GM10266 (cell line): ENCODE measurements at regions not wholly inside any gene's neighbourhood (a gene's known extent, or its start where the extent isn't known, plus 50 kb on each side); places are given as distances from the start of the nearest gene placed in this dataset.
"Not testable (repeated sequence)": the region's sequence is repeated elsewhere in the genome, so short reads cannot be mapped to it uniquely, and the experiment has no call there.

Source experiments
- DNase-seq: peaks from one replicate; pipeline ENCODE4 v3.0.0; 2012; ENCODE audit errors: extremely low spot score
- TF ChIP-seq, protein P1 (sequence below): IDR thresholded peaks from 2 replicates; pipeline ENCODE4 v1.5.1; 2012; ENCODE audit warnings: mild to moderate bottlenecking, low read depth; ENCODE audit not compliant: control insufficient read depth, insufficient read depth; ENCODE audit errors: missing control alignments

DNA sequence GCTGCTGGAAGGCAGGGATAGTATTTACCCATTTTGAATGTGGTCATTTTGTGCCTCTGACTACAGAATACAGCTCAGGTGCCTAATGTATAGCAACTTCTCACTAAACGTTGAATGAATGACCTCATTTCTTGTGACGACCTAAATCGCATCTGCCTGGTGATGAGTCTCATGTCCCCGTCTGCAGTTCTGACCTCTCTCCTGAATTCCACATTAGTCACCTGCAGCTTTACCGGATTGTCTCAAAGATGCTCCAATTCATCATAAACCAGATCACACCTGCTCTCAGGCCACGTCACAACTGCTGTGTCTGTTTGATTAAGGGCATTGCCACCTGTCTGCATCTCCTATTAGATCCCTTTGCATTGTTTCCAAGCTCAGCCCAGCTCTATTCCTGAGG is 133.6 kb upstream of the MYT1L start:
- TF ChIP-seq, protein P1, sequence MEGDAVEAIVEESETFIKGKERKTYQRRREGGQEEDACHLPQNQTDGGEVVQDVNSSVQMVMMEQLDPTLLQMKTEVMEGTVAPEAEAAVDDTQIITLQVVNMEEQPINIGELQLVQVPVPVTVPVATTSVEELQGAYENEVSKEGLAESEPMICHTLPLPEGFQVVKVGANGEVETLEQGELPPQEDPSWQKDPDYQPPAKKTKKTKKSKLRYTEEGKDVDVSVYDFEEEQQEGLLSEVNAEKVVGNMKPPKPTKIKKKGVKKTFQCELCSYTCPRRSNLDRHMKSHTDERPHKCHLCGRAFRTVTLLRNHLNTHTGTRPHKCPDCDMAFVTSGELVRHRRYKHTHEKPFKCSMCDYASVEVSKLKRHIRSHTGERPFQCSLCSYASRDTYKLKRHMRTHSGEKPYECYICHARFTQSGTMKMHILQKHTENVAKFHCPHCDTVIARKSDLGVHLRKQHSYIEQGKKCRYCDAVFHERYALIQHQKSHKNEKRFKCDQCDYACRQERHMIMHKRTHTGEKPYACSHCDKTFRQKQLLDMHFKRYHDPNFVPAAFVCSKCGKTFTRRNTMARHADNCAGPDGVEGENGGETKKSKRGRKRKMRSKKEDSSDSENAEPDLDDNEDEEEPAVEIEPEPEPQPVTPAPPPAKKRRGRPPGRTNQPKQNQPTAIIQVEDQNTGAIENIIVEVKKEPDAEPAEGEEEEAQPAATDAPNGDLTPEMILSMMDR: no peak
- no peak for DNase-seq

DNA sequence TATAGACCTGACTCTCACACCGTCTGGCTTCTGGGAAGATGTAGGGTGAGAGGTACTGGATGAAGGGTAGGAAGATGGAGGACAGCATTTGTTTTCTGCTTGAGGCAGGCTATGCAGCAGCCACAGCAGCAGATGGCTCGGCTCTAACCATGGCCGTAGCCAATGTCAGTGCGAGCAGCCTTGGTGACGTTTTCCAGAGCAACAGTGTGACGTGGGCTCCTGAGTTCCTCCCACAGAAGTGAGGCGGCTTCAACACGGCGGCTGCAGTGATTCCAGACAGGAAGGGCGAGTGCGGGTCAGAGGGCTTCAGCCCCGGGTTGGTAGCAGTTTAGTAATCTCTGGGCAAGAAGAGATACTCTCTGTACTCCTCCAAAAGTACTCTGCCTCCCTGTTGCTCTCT is 133.0 kb upstream of the MYT1L start:
- TF ChIP-seq, protein P1: no peak
- no peak for DNase-seq

DNA sequence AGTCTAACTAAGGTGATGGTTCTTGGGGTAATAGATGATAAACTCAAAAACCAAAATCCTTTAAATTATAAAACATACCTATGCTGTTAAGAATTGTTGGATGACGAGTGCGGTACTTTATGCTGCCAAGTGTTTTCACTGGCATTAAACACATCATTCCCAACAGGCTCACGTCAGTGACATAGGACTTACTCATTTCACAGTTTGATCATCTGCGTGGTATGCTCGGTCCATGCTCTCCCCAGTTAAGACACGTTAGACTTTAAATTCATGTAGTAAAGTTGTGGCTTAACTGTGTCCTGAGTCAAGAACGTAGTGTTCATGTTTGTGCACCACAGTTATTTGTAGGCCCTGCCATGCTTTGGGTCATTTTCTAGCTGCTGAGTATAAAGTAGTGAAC is 125.6 kb upstream of the MYT1L start:
- TF ChIP-seq, protein P1: no peak
- DNase-seq: no peak

DNA sequence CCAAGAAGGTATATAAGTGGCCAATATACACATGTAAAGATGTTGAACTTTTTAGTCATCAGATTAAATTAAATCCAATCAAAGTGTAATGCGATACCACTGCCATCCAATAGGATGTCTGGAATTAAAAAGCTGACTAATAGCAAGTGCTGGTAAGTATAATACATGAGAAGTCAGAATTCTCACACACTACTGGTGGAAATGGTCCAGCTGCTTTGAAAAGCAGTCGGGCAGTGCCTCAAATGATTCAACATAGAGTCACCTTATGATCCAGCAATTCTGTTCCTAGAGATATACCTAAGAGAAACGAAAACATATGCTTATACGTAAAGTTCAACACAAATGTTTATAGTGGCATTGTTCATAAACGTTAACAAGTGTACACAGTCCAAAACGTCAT is 124.1 kb upstream of the MYT1L start:
- TF ChIP-seq, protein P1: no peak
- DNase-seq: no peak

DNA sequence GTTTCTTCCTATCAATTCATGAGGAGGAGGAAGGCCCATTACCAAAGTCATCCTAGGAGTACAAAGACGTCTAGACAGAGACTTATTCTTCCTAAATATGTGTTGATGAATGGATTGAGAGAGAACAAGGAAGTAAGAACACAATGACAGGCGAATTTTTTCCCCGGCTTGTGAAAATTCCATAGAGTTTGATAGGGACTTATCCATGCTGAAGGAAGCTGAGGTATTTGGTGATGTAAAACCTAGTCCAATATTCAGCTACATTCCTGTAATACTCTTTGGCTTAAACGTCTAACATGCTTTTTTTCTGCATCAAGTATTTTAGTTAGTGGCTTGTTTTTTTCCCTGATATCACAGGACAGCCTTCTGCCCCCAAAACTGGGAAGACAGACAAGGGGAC is 121.9 kb upstream of the MYT1L start:
- TF ChIP-seq, protein P1: no peak
- no peak for DNase-seq

DNA sequence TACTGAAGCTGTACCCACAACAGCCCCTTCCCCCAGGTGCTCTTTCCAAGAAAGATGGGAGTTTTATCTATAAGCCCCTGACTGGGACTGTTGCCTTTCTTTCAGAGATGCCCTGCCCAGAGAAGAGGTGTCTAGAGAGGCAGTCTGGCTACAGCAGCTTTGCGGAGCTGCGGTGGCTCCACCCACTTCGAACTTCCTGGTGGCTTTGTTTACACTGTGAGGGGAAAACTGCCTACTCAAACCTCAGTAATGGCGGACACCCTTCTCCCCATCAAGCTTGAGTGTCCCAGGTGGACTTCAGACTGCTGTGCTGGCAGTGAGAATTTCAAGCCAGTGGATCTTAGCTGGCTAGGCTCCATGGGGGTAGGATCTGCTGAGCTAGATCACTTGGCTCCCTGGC is 120.2 kb upstream of the MYT1L start:
- DNase-seq: not testable (repeated sequence)

DNA sequence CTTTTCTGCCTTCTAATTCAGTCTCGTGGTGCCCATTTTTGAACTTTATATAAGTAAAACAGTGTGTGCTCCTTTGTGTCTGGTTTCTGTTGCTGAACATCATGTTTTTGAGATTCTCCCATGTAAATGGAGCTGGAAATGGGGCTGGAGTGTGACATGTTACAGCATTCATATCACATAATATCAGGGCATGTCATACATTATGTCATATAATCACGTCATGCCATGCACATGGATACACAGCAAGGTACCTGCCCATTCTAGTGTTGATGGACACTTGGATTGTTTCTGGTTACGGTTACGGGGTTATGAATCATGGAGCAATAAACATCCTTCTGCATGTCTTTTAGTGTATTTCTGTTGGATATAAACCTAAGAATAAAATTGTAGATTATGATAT is 117.1 kb upstream of the MYT1L start:
- TF ChIP-seq, protein P1: no peak
- DNase-seq: no peak

DNA sequence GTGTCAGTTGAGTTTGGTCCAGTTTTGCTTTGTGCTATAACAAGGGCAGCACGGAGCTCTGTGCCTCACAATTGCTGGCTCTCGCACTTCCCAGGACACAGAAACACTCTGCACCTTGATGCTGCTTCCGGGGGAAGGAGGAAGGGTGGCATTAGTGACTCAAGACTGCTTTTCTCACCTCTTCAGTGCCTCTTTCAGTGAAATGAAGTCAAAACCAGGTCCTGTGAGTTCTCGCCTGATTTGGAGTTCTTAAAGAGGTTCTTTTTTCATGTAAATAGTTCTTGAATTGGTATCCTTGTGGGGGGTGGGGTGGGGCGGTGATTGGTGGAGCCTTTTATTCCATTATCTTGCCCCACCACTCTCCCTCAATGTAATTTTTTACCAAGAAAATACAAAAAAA is 91.5 kb upstream of the MYT1L start:
- DNase-seq: no peak
- TF ChIP-seq, protein P1: no peak
